NCI-H2107 treated with DMSO at 0.1 percent for 48 hours (cell line): ENCODE measurements at regions not wholly inside any gene's neighbourhood (a gene's known extent, or its start where the extent isn't known, plus 50 kb on each side); places are given as distances from the start of the nearest gene placed in this dataset.
"Not testable (repeated sequence)": the region's sequence is repeated elsewhere in the genome, so short reads cannot be mapped to it uniquely, and the experiment has no call there.

ENCODE experiments used
- DNase-seq: peaks from one replicate; lab custom pipeline; 2025; ENCODE audit not compliant: unreplicated experiment; lab: John Stamatoyannopoulos, UW

DNA sequence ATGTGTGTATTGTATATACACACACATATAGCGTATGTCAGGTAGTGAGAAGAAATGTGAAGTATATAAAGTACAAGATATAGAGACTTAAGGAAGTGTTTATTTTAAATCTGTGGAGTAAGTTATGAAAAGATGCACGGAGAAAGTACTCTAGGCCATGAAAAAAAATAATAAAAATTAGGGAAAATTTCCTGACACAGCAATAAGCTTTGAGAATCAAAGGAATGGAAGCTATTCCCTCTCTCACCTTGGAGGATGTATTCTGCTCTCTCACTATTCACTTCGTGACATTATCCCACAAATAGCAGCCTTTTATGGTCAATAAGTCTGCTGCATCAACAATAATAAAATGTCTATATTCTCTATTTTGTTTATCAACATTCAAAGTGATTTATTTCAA, 700.4 kb upstream of the RGS18 start:
- no peak for DNase-seq

DNA sequence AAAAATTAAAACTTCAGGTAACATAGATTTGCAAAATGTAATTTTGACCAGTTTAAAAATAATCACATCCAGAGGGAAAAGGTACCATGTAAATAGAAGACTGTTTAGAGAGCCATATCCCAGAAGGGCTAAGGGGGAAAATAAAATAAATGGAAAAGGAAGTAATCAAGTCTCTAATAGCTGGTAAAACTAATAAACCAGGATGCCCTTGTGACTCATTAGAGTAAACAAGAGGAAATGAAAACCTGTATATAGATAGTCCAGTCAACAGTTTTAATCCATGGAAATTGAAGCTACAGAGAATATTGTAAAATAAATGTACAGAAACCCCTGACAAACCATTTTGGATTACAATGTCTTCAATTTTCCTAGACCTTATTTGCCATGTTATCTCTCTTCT, 698.0 kb upstream of the RGS18 start:
- DNase-seq: no peak

- DNase-seq: no peak
These were observed 674.3 kb upstream of the RGS18 start for GRCh38 chr1:191483988-191484387.

DNA sequence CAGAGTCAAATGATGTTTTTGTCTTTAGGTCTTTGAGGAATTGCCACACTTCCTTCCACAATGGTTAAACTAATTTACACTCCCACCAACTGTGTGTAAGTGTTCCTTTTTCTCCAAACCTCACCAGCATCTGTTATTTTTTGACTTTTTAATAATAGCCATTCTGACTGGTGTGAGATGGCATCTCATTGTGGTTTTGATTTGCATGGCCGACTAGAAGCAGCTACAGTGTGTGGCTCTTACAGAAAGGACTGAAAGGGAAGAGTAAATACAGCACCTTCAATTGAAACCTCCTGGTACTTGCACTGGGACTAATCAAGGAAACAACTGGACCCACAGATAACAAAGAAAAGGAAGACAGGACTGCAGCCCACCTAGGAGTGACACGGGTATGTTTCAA, 668.0 kb upstream of the RGS18 start:
- DNase-seq: no peak

DNA sequence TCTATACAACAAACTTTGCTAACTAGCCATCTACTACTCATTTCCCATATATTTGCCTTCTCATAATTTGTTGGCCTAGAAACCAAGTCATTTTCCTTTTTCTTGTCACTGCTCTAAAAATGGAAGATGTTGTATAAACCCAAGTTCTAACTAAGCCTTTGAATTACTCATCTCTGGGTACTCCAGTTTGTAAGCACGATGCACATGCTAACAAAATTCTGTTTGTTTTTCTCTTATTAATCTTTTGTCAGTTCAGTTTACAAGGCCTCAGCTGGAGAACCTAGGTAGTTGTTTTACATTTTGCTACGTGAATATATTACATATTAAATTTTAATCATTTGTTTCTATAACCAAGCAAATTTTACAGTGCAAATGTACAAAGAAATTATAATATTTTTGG, 663.2 kb upstream of the RGS18 start:
- DNase-seq: no peak

GRCh38 chr1:191498318-191498717, 659.9 kb upstream of the RGS18 start:
- no peak for DNase-seq

DNA sequence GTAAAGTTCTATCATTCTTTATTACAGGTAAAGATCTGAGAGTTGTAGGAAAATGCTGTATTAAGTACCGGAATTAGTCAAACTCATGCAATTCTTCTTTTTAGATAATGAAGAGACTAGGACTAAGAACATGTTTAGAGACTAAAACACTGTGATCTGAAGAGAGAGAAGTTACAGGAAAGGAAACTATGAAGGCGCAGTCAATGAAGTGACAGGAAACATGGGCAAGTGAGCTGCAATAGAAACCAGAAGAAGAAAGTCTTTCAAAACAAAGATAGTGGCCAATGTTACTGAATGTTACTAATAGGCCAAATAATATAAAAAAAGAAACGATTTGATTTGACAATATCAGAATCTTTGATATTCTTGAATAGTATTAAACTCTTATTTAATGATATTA, 659.4 kb upstream of the RGS18 start:
- DNase-seq: no peak

- no peak for DNase-seq
These were observed 653.3 kb upstream of the RGS18 start for GRCh38 chr1:191504999-191505398.

GRCh38 chr1:191508239-191508638, 650.0 kb upstream of the RGS18 start:
- DNase-seq: no peak

GRCh38 chr1:191511480-191511879, 646.8 kb upstream of the RGS18 start:
- not testable (repeated sequence) for DNase-seq

DNA sequence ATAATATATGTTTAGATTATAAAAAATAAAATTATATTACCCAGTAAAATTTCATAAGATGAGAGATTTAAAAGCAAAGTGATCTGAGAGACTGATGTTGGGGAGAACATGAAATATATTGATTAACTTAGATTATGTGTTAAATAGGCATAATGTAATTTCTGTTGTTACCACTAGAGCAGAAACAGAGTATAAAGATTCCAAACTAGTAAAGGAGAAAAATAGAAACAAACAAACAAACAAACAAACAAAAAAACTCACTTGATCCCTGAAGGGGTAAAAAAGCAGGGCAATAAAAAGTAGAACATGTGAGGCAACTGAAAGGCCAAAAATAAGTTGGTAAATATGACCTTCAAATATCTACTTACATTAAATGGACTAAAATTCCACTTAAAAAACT, 640.4 kb upstream of the RGS18 start:
- DNase-seq: no peak

DNA sequence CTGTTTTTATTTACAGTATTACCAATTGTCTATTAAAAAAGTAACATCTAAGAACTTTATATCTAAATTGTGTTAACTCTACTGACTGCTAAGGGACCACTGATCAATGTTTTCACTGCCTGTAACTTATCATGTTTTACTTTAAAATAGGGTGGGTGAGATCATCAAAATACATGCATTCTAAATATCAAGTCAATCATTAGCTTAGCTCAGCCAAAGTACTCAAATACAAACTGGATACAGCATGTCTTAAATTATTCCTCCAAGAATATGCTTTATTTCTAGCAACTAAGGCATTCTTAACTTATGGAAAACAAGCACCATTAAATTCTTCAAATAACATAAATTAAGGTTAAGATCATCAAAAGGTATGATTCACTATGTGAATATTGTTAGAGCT, 638.7 kb upstream of the RGS18 start:
- DNase-seq: no peak

DNA sequence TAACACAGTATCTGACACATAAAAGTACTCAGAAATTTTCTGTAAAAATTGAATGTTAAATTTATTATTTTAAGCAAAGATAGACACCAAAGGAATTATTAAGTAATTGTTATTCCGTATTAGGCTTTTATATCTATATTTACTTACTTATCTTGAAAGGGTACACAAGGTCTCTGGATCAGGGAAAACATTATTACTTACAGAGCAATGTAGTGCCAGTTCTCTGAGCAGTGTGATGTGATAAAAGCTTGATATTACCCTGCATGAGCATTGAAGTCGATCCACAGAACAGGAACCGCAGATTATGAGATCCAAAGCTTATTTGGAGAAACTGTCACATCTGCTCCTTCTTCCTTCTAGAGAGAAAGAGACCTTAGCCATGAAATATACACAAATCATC, 637.9 kb upstream of the RGS18 start:
- no peak for DNase-seq

DNA sequence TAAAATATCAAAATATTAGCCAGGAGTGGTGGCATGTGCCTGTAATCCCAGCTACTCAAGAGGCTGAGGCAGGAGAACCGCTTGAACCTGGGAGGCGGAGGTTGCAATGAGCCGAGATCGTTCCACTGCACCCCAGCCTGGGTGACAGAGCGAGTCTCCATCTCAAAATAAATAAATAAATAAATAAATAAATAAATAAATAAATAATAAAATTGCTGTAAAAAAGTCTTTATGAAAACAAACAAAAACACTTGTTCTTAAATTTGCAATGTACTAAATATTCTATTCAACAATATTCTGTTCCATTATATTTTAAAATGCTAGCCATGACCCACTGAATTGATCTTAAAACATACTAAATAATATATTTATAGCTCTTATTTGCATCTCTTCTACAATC, 632.3 kb upstream of the RGS18 start:
- not testable (repeated sequence) for DNase-seq

DNA sequence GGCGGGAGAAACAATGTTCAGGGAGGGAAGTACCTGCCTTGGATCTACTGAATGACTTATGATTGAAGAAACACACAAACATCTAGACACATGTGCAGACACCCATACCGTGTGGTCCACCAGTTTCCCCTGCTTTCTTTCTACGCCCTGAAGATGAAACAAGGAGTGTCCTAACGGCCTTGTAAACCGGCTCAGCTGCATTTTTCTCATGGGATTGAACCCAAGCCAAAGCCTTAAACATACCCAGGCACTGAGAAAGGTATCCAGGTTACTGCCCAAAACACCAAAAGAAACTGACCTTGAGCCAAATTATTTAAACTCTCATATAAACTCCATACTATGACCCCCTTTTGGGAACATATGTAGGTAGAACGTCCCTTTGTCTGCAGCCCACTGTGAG, 630.0 kb upstream of the RGS18 start:
- no peak for DNase-seq

DNA sequence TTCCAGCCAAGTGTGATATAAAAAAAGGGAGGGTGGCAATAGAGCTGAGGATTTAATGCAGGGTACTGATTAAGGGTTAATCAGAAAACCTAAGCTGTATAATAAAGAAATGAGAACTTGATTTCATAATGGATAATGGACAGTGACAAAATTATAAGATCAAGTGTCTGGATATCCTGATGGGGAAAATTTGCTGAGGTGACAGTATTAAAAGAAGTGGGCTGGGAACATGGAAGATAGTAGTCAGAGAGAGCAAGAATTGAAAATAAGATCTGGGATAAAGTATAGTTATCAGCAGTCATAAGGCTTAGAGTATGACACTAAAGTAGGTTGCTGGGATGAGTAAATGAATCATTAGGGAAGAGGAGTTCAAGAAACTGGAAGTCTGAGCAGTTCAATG, 627.3 kb upstream of the RGS18 start:
- no peak for DNase-seq

DNA sequence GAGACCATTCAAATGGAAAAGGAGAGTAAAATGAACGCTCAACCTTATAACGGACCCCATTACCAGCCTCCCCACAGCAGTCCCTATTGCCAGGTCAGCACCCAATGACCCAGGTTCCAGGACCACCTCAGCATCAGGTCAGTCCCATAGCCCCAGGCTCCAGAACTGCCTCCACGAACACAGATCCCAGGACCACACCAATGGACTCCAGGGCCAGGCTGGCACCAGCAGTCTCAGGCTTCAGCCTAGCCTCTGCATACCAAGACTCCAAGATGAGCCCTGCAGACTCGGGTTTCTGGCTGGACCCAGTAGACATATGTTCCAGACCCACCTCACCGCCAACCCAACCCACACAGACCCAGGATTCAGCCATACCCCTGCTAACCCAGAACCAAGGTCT, 625.0 kb upstream of the RGS18 start:
- no peak for DNase-seq

GRCh38 chr1:191536791-191537429, 621.4 kb upstream of the RGS18 start:
- no peak for DNase-seq

DNA sequence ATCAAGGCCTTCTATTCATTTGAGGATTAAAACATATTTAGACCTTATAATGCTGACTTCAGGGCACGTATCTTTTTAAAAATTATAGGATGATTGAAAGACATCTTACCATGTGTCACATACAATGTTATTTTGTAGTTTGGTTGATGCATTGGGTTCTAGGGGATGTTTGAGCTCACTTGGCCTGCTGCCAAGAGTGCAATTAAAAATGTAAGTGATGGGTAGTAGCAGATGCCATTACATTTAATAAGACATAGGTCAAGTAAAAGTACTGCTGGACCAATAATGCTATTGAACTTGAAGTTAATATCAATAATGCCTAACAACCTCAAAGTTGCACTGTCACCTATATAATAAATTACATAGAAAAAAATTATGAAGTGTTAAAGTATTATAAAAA, 616.5 kb upstream of the RGS18 start:
- DNase-seq: no peak

DNA sequence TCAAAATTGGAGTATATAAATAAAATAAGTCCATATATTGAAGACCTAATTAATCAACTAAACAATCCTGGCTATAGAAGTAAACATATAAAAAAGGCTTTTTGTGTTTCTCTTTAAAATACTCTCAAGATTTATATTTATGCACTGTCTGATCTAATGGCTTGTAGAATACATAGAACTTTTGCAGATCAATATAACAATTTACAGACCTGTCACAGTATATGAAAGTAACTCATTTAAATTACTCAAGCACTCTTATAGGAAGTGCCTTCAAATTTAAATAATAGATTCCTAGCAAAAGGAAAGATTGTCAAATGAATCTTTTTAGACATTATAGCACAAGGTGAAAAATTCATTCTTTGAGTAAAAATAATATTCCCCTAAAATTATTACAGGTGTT, 615.8 kb upstream of the RGS18 start:
- no peak for DNase-seq

DNA sequence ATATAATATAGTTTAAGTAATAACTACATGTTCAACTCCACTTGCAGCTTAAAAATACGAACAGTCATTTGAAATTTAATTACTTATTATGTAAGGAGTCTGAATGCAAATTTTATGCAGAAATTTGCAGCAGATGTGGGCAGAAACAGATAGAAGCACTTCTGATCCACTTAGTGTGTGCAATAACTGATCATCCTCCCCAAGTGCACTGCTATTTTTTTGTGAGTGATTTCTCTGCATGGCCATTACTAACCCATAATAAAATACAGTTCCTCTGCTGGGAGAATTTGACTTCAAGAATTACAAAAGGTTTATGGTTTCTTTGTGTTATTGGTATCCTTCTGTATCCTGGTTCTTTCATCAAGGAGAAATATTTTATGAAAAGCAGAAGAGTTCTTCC, 611.5 kb upstream of the RGS18 start:
- DNase-seq: no peak

GRCh38 chr1:191551019-191551418, 607.2 kb upstream of the RGS18 start:
- no peak for DNase-seq

GRCh38 chr1:191558379-191558778, 599.9 kb upstream of the RGS18 start:
- DNase-seq: no peak

- no peak for DNase-seq
These were observed 597.0 kb upstream of the RGS18 start for GRCh38 chr1:191561276-191561675.
